CD14-positive monocyte (primary cell): ENCODE measurements at regions not wholly inside any gene's neighbourhood (a gene's known extent, or its start where the extent isn't known, plus 50 kb on each side); places are given as distances from the start of the nearest gene placed in this dataset.

ENCODE experiments used
- DNase-seq, 3 donors: peaks; one replicate each; pipeline ENCODE4 v3.0.0-alpha.2; 2011 to 2022
- H2AFZ ChIP-seq: 2 replicates; pipeline ENCODE4 v1.6.0; 2012; ENCODE audit warnings: mild to moderate bottlenecking, low read depth, low read length, inconsistent platforms; ENCODE audit not compliant: insufficient read depth, poor library complexity, severe bottlenecking
- H3K27ac ChIP-seq, 2 donors: 1 replicate in 1 of 2; 2 replicates in 1 of 2; pipeline ENCODE4 v1.5.1; 2012 to 2013; ENCODE audit warnings: low read length in 2 of 2, control low read depth in 1 of 2, inconsistent platforms in 1 of 2, low read depth in 1 of 2, mild to moderate bottlenecking in 1 of 2
- H3K27me3 ChIP-seq, 2 donors: one replicate each; pipeline versions ENCODE4 v1.6.0 to v1.6.1; 2011 to 2013; ENCODE audit warnings: low read length in 2 of 2; ENCODE audit not compliant: control insufficient read depth in 2 of 2, insufficient read depth in 2 of 2
- H3K36me3 ChIP-seq, 2 donors: replicated peaks in 1 of 2; 1 replicate in 1 of 2; 2 replicates in 1 of 2; pipeline versions ENCODE4 v1.5.1 to v1.6.1; 2012 to 2013; ENCODE audit warnings: low read length in 2 of 2, control low read depth in 1 of 2, inconsistent platforms in 1 of 2, mild to moderate bottlenecking in 1 of 2; ENCODE audit not compliant: insufficient read depth in 2 of 2, control insufficient read depth in 1 of 2
- H3K4me1 ChIP-seq, 2 donors: 1 replicate in 1 of 2; 2 replicates in 1 of 2; pipeline versions ENCODE4 v1.5.1 to v1.6.1; 2012 to 2013; ENCODE audit warnings: low read length in 2 of 2, control low read depth in 1 of 2, inconsistent platforms in 1 of 2, mild to moderate bottlenecking in 1 of 2, moderate library complexity in 1 of 2; ENCODE audit not compliant: insufficient read depth in 2 of 2, control insufficient read depth in 1 of 2
- H3K4me2 ChIP-seq: replicated peaks from 2 replicates; pipeline ENCODE3; 2012; ENCODE audit warnings: low read length, moderate library complexity, mild to moderate bottlenecking; ENCODE audit not compliant: poor library complexity, severe bottlenecking; ENCODE audit errors: extremely low read depth
- H3K4me3 ChIP-seq, 3 experiments: fragments of 200-600 bp in 1 of 3; sonication (generic) in 1 of 3; replicated peaks in 1 of 3; 1 replicate in 2 of 3; 2 replicates in 1 of 3; pipeline ENCODE4 v1.5.1; 2011 to 2013; ENCODE audit warnings: low read length in 3 of 3, mild to moderate bottlenecking in 3 of 3, control low read depth in 2 of 3, low read depth in 2 of 3, inconsistent platforms in 1 of 3, moderate library complexity in 1 of 3
- H3K79me2 ChIP-seq: 2 replicates; pipeline ENCODE4 v1.6.0; 2012; ENCODE audit warnings: mild to moderate bottlenecking, control low read depth, inconsistent platforms, low read length, moderate library complexity; ENCODE audit not compliant: insufficient read depth
- H3K9ac ChIP-seq: 2 replicates; pipeline ENCODE4 v1.6.0; 2017; ENCODE audit warnings: low read length, mild to moderate bottlenecking; ENCODE audit not compliant: insufficient read depth, poor library complexity, severe bottlenecking
- H3K9me3 ChIP-seq, 2 donors: replicated peaks in 1 of 2; 1 replicate in 1 of 2; 2 replicates in 1 of 2; pipeline versions ENCODE4 v1.5.1 to v1.6.1; 2012 to 2013; ENCODE audit warnings: low read length in 2 of 2, control low read depth in 1 of 2; ENCODE audit not compliant: control insufficient read depth in 1 of 2, insufficient read depth in 1 of 2
- H4K20me1 ChIP-seq: 2 replicates; pipeline ENCODE4 v1.6.0; 2012; ENCODE audit warnings: mild to moderate bottlenecking, low read length, control low read depth, moderate library complexity; ENCODE audit not compliant: insufficient read depth
- H3K27ac Mint-ChIP-seq, 7 donors: one replicate each; pipeline ENCODE4 v1.8.0; 2020; ENCODE audit warnings: mild to moderate bottlenecking in 7 of 7, mixed read lengths in 7 of 7, moderate library complexity in 6 of 7, inconsistent platforms in 2 of 7
- H3K27me3 Mint-ChIP-seq, 3 donors: one replicate each; pipeline ENCODE4 v1.8.0; 2021 to 2022; ENCODE audit warnings: low read depth in 3 of 3, mild to moderate bottlenecking in 3 of 3, mixed read lengths in 3 of 3, moderate library complexity in 3 of 3, inconsistent platforms in 1 of 3
- H3K36me3 Mint-ChIP-seq, 2 donors: one replicate each; pipeline ENCODE4 v1.8.0; 2020; ENCODE audit warnings: mixed read lengths in 2 of 2, inconsistent platforms in 1 of 2, mild to moderate bottlenecking in 1 of 2
- H3K4me1 Mint-ChIP-seq: one replicate; pipeline ENCODE4 v1.8.0; 2020; ENCODE audit warnings: mild to moderate bottlenecking, mixed read lengths
- H3K4me3 Mint-ChIP-seq, 2 donors: one replicate each; pipeline ENCODE4 v1.8.0; 2020; ENCODE audit warnings: mild to moderate bottlenecking in 2 of 2, mixed read lengths in 2 of 2, moderate library complexity in 1 of 2
- H3K9me3 Mint-ChIP-seq, 7 donors: one replicate each; pipeline ENCODE4 v1.8.0; 2020 to 2022; ENCODE audit warnings: mixed read lengths in 7 of 7, mild to moderate bottlenecking in 6 of 7, moderate library complexity in 6 of 7, inconsistent platforms in 2 of 7
- CTCF ChIP-seq: fragments of 200-600 bp; IDR thresholded peaks from one replicate; pipeline ENCODE4 v1.8.0; 2022; ENCODE audit warnings: antibody characterized with exemption, mild to moderate bottlenecking
- WGBS: methylation state at CpG from one replicate; pipeline ENCODE4 v1.1.5; 2013; ENCODE audit warnings: missing lambda C conversion rate; ENCODE audit not compliant: insufficient coverage; 5-methylcytosine and 5-hydroxymethylcytosine counted together
- intact Hi-C, 2 donors: fragments of 100-400 bp; cut with micrococcal nuclease; formaldehyde crosslinking; loops; one replicate each; pipeline versions ENCODE4 v1.15.0 to v1.15.1; 2023

GRCh38 chr15:62541250-62541649, 376.2 kb upstream of the C2CD4B start:
- WGBS, result 80% methylated on average over 1 of the region's 4 CpGs
- H3K27ac Mint-ChIP-seq, result no peak overlapping the region
- intact Hi-C loops, result no loop called here
- Histone ChIP-seq H3K79me2 (no peaks in the 10 kb centered on the region), H2AFZ (no peak overlapping the region), H3K9me3 (no peaks in the 10 kb centered on the region), H3K27ac (no peak overlapping the region), H4K20me1 (no peaks in the 10 kb centered on the region), H3K4me2 (no peak overlapping the region), H3K27me3 (no peaks in the 10 kb centered on the region), H3K4me3 (no peak overlapping the region), H3K9ac (no peak overlapping the region), H3K4me1 (no peaks in the 10 kb centered on the region), H3K36me3 (no peaks in the 10 kb centered on the region)
- no peak for TF ChIP-seq CTCF
- DNase-seq, result no peak
- no peaks in the 10 kb centered on the region for H3K36me3 Mint-ChIP-seq
- peaks cover 0 to 7% (median 0%) of the 10 kb centered on the region in 3 donors for H3K27me3 Mint-ChIP-seq
- no peaks in the 10 kb centered on the region for H3K4me1 Mint-ChIP-seq
- H3K4me3 Mint-ChIP-seq, result no peak overlapping the region
- peaks cover 0 to 8% (median 2%) of the 10 kb centered on the region in 7 donors for H3K9me3 Mint-ChIP-seq

- no peak overlapping the region for H3K4me3 Mint-ChIP-seq
- H3K27me3 ChIP-seq, result no peaks in the 10 kb centered on the region
- no peaks in the 10 kb centered on the region for H4K20me1 ChIP-seq
- intact Hi-C loops, result no loop called here
- H3K4me2 ChIP-seq, result no peak overlapping the region
- H3K9me3 Mint-ChIP-seq, result peaks cover 0 to 8% (median 2%) of the 10 kb centered on the region in 7 donors
- DNase-seq, result no peak
- H3K4me1 ChIP-seq, result no peaks in the 10 kb centered on the region
- H3K27ac ChIP-seq, result no peak overlapping the region
- no peaks in the 10 kb centered on the region for H3K9me3 ChIP-seq
- H3K4me1 Mint-ChIP-seq, result no peaks in the 10 kb centered on the region
- no peaks in the 10 kb centered on the region for H3K79me2 ChIP-seq
- no peak overlapping the region for H3K4me3 ChIP-seq
- no peaks in the 10 kb centered on the region for H3K36me3 Mint-ChIP-seq
- no peak overlapping the region for H3K9ac ChIP-seq
- no peak overlapping the region for H2AFZ ChIP-seq
- peaks cover 0 to 5% (median 0%) of the 10 kb centered on the region in 3 donors for H3K27me3 Mint-ChIP-seq
- no peak overlapping the region for H3K27ac Mint-ChIP-seq
- H3K36me3 ChIP-seq, result no peaks in the 10 kb centered on the region
- no CpG with 5 or more reads among the region's 6 CpGs for WGBS
- TF ChIP-seq CTCF, result no peak
Measured at GRCh38 chr15:62541846-62542245, 376.8 kb upstream of the C2CD4B start.
